Bone marrow (tissue), 2 donors: ENCODE measurements at regions not wholly inside any gene's neighbourhood (a gene's known extent, or its start where the extent isn't known, plus 50 kb on each side); places are given as distances from the start of the nearest gene placed in this dataset.
A peak's percentile ranks its signal among the peaks of the same experiment; 100 is the strongest.
"Not testable (repeated sequence)": the region's sequence is repeated elsewhere in the genome, so short reads cannot be mapped to it uniquely, and the experiment has no call there.

ENCODE experiments used
- DNase-seq, 2 donors: peaks; one replicate each; lab custom pipeline; 2025; lab: John Stamatoyannopoulos, UW

DNA sequence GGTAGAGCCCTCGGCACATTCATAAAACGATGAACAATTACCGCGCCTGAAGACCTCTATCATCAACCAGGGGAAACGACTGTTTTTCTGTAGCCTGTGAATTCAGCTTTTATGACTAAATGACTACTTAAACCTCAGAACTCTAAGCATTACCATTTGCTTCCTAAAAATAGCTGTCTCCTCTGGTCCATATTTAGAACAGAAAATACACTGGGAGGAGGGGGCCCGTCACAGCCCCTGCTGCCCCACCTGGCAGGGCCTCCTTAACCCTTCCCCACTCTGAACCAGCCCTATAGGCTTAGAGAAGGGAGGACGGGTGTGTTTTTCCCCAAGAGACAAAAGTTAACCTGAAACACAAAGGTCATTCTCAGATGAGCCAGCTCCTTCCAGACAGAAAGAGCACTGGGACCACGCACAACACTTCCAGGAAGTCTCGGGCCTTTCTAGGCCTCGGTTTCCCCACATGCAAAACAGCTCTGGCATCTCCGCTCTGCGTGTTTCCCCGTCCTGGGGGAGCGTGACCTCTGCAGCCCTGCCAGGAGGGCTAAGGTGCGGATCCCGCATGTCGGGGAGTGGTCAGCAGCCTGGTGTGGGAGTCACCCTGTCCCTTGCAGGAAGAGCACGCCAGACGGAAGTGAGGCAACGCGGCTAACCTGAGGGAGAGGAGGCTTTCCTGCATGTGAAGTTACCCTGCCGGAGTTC is 193.9 kb downstream of the DLL1 start:
- no peak for DNase-seq

DNA sequence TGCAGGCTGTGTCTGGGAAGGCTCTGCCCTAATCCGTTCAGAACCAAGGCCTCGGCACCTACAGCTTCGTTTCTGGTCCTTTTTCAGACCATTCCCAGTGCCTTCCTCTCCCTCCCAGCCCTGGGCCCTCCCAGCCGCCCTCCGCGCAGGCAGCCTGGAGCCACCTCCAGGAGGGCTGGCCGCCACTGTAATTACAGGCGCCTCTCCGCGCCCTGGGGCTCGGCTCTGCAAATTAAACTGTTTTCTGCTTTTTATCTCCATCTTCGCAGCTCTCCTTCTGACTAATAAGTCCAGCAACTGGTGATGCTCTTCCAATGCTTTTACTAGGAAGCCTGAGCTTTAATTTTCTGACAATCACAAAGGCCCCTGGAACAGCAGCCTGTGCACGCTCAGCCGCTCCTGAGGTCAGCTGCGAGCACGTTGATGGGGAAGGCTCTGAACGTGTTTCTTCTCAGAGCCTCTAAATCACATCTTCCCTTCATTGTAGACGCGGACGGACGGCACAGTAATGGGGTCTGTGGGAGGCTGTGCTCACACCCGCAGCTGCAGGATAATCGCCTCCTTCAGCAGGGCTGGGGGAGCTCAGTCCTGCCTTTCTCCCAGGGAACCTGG is 194.6 kb downstream of the DLL1 start:
- no peak for DNase-seq

DNA sequence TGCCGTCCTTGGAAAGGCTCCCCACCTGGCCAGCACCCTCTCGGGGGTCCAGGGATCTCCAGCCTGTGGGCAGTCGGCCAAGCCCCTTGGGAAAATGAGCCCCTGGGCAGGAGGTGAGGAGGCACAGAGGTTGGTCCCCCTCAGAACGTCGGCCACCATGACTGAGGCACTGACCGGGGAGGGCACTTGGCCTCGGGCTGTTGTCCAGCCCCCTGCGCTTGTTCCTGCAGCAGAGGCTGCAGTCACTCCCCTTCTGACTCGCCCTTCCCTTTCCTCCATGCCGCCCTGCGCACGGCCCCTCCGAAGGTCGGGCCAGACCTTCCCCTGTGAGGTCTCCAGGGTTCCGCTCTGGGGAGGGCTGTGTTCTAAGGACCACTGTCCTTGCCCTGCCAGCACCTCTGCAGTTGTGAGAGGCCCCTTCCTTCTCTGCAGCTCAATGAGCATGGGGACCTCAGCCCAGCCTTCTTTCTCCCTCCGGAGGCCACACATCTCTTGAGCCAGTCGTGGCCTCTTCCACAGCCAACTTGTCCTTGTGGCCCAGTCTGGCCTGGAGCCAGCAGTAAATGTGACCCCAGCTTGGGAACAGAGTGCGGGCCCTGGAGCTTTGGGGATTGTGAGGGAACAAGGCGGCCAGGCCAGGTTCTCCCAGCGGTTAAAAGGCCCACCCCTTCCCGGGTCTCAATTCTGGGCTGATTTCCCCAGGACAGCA is 195.5 kb downstream of the DLL1 start:
- no peak for DNase-seq

DNA sequence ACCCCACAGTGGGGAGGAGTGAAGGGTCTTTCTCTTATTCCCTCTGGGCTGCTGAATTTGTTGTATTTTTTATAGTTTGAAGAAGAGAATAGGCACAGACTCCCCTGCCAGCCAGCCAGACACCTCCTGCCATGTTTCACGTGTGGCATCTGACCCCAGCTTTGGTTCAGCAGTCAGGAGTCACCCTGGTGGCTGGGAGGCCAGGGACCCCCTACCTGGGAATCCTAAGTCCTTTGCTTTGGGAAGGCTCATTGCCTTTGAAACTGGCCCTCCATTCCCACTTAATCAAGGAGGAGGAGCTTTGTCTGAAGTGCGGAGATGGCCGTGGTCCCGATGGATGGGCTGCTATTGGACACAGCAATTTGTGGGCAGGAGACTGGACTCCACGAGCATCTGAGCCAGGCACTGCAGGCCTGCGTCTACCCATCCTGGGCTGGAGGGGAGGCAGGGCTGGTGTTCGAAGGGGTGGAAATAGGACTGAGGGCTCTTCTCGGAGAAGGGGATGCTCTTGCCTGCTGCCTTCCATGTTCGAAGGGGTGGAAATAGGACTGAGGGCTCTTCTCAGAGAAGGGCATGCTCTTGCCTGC is 196.1 kb downstream of the DLL1 start:
- DNase-seq: no peak

DNA sequence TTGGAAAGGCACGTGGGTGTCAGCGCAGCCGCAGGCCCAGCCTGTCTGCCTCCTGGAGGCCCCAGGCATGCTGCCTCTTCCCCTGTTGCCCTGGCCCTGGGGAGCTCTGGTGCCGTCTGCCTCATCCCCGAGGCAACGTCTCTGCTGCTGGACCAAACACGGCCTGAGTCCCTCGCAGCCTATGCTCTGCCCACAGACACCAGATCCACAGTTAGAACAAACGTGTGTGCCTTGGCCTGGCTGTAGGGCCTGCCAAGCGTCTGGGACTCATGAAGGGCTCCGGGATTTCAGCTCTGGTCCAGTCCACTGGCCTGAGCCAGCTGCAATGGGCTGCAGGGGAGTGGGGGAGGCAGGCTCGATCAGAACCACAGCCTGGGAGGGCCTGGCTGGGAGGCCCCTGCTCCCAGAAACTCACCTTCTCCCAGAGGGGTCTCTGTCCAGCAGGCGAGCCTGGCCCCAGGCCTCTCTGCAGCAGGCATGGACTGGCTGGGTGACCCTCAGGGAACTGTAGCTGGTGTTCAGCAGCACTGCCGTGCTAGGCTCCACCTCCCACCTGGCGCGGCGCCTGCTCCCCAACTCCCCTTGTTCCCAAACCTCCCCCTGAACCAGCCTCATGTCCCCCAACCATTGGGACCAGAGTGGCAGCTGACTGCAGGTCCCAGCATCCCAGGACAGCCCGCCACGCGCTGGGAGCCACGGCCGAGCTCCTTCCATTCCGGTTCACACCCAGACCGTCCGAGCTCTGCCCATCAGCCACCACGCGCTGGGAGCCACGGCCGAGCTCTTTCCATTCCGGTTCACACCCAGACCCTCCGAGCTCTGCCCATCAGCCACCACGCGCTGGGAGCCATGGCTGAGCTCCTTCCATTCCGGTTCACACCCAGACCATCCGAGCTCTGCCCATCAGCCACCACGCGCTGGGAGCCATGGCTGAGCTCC is 197.0 kb downstream of the DLL1 start:
- DNase-seq: no peak

DNA sequence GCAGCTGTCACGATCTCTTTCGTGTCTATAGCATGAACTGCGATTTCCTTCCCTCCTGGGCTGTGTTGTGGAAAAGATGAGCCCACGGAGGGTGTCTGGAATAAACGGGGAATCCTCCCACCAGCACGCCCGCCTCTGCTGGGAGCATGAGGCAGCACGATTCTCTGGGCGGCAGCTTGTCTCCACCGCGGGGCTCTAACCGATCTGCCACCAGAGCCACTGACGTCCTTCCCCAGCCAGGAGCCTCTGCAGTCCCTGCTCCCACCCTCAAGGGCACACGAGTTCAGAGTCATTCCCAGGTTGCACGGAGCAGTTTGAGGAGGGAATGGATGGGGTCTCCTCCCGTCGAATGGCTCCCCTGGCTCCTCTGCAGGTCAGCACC is 197.6 kb downstream of the DLL1 start:
- no peak for DNase-seq

DNA sequence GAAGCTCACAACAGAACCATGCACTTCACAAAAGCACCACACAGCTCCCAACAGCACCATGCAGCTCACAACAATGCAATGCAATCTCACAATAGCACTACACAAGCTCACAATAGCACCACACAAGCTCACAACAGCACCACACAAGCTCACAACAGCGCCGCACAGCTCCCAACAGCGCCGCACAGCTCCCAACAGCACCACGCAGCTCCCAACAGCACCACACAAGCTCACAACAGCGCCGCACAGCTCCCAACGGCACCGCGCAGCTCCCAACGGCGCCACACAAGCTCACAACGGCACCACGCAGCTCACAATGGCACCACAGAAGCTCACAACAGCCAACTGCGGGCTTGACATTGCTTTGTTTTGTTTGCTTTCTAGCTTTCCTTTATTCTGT is 198.1 kb downstream of the DLL1 start:
- DNase-seq: no peak

DNA sequence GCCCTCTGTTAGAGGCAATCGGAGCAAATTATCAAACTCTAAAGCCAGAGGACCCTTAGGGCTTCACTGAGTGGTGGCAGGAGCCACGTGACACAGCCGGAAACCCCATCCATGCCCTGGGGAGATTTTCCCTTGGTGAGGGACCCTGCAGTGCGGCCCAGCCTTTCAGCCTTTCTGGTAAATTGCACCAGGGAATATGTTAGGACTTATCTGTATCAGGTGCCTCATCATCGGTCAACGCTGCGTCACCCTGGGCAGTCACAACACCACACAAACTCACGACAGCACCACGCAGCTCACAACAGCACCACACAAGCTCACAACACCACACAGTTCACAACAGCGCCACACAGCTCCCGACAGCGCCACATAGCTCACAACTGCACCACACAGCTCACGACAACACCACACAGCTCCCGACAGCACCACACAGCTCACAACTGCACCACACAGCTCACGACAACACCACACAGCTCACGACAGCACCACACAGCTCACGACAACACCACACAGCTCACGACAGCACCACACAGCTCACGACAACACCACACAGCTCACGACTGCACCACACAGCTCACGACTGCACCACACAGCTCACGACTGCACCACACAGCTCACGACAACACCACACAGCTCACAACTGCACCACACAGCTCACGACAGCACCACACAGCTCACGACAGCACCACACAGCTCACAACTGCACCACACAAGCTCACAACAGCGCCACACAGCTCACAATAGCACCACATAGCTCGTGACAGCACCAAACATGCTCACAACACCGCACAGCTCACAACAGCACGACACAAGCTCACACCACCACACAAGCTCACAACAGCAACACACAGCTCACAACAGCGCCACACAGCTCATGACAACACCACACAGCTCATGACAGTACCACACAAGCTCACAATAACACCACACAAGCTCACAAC is 199.0 kb downstream of the DLL1 start:
- DNase-seq: no peak

DNA sequence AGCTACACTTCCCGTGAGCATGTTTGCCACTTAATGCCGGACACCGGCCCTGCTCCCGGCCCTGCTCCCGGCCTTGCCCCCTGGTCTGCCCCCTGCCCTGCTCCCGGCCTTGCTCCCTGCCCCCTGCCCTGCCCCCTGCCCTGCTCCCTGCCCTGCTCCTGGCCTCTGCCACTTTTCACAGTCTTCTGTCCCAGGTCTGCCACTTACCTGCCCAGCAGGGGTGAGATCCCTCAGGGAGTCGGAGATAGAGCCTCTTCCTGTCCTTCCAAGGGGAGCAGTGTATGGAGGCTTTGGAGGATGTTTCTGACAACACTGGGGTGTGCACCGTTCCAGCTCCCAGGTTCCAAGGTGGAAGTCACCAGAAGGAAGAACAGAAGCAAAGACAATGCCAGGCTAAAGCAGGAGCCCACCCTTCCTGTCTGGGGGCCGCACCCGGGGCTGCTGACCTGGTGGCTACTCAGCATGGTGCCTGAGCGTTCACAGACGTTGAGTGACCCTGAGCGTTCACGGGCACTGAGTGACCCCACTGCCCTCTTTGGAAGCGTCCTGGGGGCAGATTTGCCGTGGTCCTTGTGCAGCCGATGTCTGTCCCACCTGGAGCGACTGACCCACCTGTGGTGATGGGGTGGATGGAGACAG is 199.8 kb downstream of the DLL1 start:
- DNase-seq: no peak

DNA sequence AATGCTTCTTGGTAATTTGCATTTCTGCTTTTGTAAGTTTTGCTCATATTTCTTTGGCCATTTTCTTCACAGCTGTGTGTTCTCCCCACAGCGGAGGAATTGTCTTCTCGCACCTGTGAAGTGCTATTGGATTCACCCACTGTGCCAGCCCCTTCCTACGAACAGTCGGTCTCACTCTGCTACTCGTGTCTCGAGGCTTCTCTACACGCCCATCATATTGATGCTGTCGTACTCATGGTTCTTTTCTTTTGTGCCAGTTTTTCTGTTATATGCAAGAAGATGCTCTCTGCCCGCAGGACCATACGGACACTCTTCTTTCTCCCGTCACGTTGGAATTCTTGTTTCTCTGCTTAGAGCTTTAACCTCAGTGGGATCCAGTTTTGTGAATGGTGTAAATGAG is 200.3 kb downstream of the DLL1 start:
- no peak for DNase-seq

DNA sequence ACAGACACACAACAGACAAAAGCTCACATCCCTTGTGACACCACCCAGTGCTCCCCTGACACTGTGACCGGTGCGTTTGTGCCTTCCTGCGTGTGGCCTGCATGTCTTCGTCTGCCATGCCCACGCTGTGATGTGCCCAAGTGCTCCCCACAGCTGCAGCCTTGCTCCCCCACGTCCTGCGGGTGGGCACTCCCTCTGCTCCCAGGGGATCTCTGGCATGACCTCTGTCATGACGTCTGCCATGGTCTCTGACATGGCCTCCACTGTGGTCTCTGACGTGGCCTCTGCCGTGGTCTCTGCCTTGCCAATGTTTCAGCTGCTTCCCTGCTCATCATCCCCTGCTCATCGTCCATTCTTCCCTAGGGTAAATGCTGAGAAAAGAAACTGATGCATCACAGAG is 200.9 kb downstream of the DLL1 start:
- DNase-seq: no peak

DNA sequence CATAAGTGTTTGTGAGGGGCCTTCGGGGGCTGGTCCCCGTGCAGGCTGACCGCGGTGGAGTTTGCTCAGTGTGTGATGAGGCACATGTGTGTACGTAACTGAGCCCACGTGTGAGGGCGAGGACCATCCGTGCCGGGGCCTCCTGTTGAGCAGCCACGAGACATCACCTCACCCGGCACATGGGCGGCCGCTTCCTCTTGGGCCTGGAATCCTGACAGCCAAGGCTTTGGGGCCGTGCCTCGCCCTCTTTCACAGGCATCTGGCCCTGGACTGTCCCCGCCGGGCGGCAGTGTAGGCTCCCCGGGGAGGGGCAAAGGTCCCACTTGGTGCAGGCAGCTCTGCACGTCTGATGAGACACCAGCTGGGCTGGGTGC is 202.3 kb downstream of the DLL1 start:
- no peak for DNase-seq

DNA sequence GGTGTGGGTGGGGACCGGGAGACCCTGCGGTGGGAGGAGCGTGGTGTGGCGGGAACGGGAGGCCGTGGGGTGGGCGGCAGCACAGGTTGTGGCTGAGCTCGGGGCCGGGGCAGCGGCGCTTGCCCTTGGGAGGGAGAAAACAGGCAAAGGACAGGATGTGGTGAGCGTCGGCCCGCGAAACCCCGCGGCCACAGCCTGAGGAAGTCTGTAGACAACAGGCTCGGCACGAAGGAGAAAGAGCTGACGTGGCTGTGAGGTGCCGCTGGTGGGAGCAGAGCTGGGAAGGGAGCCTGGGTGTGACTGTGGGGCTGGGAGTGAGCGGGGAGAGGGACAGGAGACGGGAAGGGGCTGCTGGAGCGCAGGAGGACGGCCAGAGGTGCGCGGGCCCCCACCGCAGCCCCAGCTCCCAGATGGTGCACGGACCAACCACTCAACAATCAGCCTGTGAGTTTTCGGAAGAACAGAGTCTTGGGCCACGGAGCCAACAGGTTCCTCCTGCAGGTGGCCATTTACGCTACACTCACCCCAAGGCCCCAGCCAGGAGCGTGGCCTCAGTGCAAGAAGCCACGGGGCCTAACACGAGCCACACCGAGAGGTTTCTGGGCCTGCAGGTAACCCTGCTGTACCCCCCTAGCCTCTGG is 202.8 kb downstream of the DLL1 start:
- DNase-seq: peak; percentile 36 to 73

DNA sequence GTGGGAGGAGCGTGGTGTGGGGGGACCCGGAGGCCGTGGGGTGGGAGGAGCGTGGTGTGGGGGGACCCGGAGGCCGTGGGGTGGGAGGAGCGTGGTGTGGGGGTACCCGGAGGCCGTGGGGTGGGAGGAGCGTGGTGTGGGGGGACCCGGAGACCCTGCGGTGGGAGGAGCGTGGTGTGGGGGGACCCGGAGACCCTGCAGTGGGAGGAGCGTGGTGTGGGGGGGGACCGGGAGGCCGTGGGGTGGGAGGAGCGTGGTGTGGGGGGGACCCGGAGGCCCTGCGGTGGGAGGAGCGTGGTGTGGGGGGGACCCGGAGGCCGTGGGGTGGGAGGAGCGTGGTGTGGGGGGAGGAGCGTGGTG is 203.5 kb downstream of the DLL1 start:
- DNase-seq: not testable (repeated sequence)

DNA sequence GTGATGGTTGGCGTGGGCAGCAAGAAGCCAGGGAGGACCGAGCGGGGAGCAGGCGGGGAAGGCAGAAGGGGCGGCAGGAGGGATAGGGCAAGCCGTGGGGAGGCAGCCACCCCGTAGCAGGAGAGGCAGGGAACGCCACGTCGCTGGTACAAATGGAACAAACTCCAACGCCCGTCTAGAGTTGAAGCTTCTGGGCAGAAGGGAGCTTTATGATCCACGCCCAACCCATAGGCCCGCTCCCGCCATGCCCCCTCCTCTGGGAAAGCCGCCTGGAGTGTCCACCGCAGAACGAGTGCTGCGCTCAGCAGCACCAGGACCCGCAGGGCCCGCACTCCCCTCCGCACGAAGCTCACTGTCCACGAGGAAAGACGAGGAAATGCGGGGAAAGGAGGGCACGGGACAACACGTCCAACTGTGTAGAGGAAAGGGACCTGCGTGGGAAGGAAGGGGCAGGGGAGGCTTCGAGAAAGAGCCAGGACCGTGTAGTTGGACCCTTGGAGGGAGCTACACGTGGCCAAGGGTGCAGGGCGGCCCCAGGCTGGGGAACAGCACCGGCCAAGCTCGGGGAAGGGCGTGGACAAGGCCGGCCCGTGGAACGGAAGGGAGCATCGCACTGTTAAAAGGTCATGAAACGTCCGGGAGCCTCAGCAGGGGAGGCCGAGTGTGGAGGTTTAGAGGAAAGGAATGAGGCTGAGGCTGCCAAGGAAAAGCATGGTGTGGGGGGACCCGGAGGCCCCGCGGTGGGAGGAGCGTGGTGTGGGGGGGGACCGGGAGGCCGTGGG is 204.0 kb downstream of the DLL1 start:
- DNase-seq: no peak

DNA sequence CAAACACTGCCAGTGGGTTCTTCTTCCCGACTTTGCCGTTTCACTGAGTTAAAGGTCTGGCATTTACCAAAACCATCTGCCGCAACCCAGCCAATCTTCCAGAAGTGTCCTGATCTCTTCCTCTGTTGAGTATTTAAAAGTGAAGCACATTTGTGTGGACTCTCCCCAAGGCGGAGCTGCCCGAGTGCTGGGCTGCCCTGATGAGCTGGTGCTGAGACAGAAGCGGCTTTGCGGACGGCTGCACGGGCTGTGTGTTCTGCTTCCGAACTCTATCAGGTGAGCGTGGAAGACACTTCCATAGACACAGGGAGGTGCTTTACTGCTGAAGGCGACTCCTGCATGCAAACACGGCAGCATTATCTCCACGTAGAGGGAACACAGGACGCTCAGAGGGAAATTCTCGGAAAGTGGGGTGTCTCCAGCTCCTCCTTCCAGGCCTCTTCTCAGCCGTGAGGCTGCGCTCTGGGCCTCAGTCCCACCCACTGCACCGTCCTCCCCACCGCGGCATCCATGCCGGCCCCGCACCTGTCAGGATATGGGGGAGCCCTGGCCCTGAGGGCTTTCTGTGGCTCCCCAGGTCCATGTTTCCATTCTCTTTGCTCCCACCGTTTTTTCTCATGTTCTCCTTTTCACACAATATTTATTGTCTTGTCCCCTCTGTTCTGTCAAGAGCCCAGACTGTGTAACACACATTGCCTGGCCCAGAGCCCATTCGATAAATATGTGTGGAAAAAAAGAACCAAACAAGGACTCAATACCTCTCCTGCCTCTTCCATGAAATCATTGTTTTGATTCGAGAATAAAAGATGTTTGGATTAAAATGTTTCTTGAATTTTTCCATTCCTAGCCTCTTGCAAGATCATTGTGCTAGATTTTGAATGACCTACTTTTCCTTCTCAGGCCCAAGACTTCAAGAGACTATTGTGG is 205.1 kb downstream of the DLL1 start:
- DNase-seq: no peak

DNA sequence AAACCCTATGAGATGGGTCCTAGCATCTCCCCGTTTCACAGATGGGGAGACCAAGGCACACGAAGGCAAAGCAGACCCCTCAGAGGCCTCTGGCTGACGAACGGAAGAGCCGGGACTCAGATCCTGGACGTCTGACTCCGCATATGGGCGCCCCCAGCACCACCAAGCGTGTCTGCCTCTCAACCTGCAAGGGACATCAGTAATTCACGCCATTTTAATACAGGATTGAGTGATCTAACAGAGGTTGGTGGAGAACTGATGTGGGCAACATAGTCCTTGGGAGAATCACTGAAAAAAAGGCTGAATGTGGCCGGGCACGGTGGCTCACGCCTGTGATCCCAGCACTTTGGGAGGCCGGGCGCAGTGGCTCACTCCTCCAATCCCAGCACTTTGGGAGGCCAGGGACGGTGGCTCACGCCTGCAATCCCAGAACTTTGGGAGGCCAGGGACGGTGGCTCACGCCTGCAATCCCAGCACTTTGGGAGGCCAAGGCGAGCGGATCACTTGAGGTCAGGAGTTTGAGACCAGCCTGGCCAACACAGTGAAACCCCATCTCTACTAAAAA is 206.6 kb downstream of the DLL1 start:
- DNase-seq: no peak
